Uterus (tissue), 2 donors: ENCODE measurements at regions not wholly inside any gene's neighbourhood (a gene's known extent, or its start where the extent isn't known, plus 50 kb on each side); places are given as distances from the start of the nearest gene placed in this dataset.

Source experiments
- POLR2A ChIP-seq, 2 donors: fragments of 450-650 bp; IDR thresholded peaks; one replicate each; pipeline ENCODE4 v1.6.1; 2016; ENCODE audit warnings: antibody characterized with exemption in 2 of 2, mild to moderate bottlenecking in 1 of 2, moderate library complexity in 1 of 2
- TF ChIP-seq, protein P1 (sequence below), 4 experiments: fragments of 200-600 bp in 2 of 4; fragments of 450-650 bp in 2 of 4; sonication (generic) in 2 of 4; IDR thresholded peaks; one replicate each; pipeline ENCODE4 v1.5.1; 2016 to 2019; ENCODE audit warnings: antibody characterized with exemption in 4 of 4, mild to moderate bottlenecking in 2 of 4, moderate library complexity in 1 of 4

- TF ChIP-seq, protein P1, sequence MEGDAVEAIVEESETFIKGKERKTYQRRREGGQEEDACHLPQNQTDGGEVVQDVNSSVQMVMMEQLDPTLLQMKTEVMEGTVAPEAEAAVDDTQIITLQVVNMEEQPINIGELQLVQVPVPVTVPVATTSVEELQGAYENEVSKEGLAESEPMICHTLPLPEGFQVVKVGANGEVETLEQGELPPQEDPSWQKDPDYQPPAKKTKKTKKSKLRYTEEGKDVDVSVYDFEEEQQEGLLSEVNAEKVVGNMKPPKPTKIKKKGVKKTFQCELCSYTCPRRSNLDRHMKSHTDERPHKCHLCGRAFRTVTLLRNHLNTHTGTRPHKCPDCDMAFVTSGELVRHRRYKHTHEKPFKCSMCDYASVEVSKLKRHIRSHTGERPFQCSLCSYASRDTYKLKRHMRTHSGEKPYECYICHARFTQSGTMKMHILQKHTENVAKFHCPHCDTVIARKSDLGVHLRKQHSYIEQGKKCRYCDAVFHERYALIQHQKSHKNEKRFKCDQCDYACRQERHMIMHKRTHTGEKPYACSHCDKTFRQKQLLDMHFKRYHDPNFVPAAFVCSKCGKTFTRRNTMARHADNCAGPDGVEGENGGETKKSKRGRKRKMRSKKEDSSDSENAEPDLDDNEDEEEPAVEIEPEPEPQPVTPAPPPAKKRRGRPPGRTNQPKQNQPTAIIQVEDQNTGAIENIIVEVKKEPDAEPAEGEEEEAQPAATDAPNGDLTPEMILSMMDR (IDR thresholded peaks at IDR 0.05): no peak
- TF ChIP-seq POLR2A (IDR thresholded peaks at IDR 0.05): no peak
Observed at GRCh38 chr15:91627473-91628278, 225.8 kb upstream of the SLCO3A1 start.
